ENCODE measurements at regions not wholly inside any gene's neighbourhood (a gene's known extent, or its start where the extent isn't known, plus 50 kb on each side); places are given as distances from the start of the nearest gene placed in this dataset.

GRCh38 chr2:234596696-234597575 lies 100.1 kb upstream of the ARL4C start:
- no peak for DNase-seq (ENCODE audit: low read depth)

GRCh38 chr2:234595829-234596228 lies 98.9 kb upstream of the ARL4C start:
- no peak for DNase-seq (ENCODE audit: low read depth)

GRCh38 chr2:234594715-234595114 lies 97.8 kb upstream of the ARL4C start:
- DNase-seq (ENCODE audit: low read depth) = no peak

- no peak for DNase-seq (ENCODE audit: low read depth)
Observed at GRCh38 chr2:234593636-234594035, 96.8 kb upstream of the ARL4C start.

- no peak for DNase-seq (ENCODE audit: low read depth)
Observed at GRCh38 chr2:234592541-234592940, 95.7 kb upstream of the ARL4C start.

GRCh38 chr2:234590076-234590475 lies 93.2 kb upstream of the ARL4C start:
- no peak for DNase-seq (ENCODE audit: low read depth)

GRCh38 chr2:234588054-234588430 lies 91.2 kb upstream of the ARL4C start:
- no peak for DNase-seq (ENCODE audit: low read depth)

- DNase-seq (ENCODE audit: low read depth) = no peak
Observed at GRCh38 chr2:234587341-234588053, 90.6 kb upstream of the ARL4C start.

GRCh38 chr2:234583331-234583730 lies 86.5 kb upstream of the ARL4C start:
- DNase-seq (ENCODE audit: low read depth) = no peak

GRCh38 chr2:234580686-234581085 lies 83.8 kb upstream of the ARL4C start:
- no peak for DNase-seq (ENCODE audit: low read depth)

- no peak for DNase-seq (ENCODE audit: low read depth)
Observed at GRCh38 chr2:234579231-234579962, 82.5 kb upstream of the ARL4C start.

- DNase-seq (ENCODE audit: low read depth) = no peak
Observed at GRCh38 chr2:234578389-234578788, 81.5 kb upstream of the ARL4C start.

GRCh38 chr2:234577191-234577590 lies 80.3 kb upstream of the ARL4C start:
- no peak for DNase-seq (ENCODE audit: low read depth)

- no peak for DNase-seq (ENCODE audit: low read depth)
Observed at GRCh38 chr2:234571620-234572407, 74.9 kb upstream of the ARL4C start.

GRCh38 chr2:234570476-234570875 lies 73.6 kb upstream of the ARL4C start:
- no peak for DNase-seq (ENCODE audit: low read depth)

- no peak for DNase-seq (ENCODE audit: low read depth)
Observed at GRCh38 chr2:234569776-234570430, 73.0 kb upstream of the ARL4C start.

GRCh38 chr2:234566622-234567021 lies 69.7 kb upstream of the ARL4C start:
- DNase-seq (ENCODE audit: low read depth) = no peak

- no peak for DNase-seq (ENCODE audit: low read depth)
Observed at GRCh38 chr2:234565842-234566619, 69.2 kb upstream of the ARL4C start.

GRCh38 chr2:234565201-234565600 lies 68.3 kb upstream of the ARL4C start:
- DNase-seq (ENCODE audit: low read depth) = no peak

- DNase-seq (ENCODE audit: low read depth) = no peak
Observed at GRCh38 chr2:234564699-234565098, 67.8 kb upstream of the ARL4C start.

GRCh38 chr2:234559609-234560008 lies 62.7 kb upstream of the ARL4C start:
- no peak for DNase-seq (ENCODE audit: low read depth)

All from activated T-helper 9 cell treated with anti-CD3 and anti-CD28 coated beads, Interleukin-2, amount 50 U/mL, for 16 hours (primary cell).